ENCODE measurements at regions not wholly inside any gene's neighbourhood (a gene's known extent, or its start where the extent isn't known, plus 50 kb on each side); places are given as distances from the start of the nearest gene placed in this dataset.

DNA sequence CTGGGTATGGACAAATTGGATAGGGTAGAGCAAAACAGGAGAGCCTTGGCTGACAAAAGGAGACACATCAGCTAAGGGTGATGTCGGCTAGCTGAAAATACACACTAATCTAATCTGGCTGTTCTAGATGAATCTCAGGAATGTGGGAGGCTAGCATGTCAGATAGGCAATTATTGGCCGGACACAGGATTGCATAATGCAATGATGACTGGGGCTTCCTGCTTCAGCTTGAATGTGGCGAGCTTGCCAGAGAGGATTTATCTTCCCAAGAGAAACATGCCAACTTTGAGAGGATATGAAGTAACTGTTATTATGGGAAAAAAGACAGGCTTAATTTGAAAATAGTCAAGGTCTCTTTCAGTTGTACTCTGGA, 102.4 kb downstream of the TRIB2 start:
- dilution Hi-C loops (cut with MboI; ENCODE audit: extremely low pct_ligation_motif_present, low sequenced_read_pairs) = no loop called here
- Histone ChIP-seq H3K4me2 (ENCODE audit: control insufficient read depth, extremely low read depth, insufficient read depth, low read depth, low read length) (peak overlapping the region; percentile 5), H3K4me3 (ENCODE audit: control insufficient read depth in 2 of 3, extremely low read depth in 1 of 3, insufficient read depth in 2 of 3, low read depth in 1 of 3, low read length in 3 of 3) (no peak overlapping the region), H3K27ac (ENCODE audit: control insufficient read depth, insufficient read depth, low read length) (peak overlapping the region; percentile 11), H3K4me1 (ENCODE audit: control insufficient read depth, extremely low read depth, insufficient read depth, low read length) (peaks cover 25% of the 10 kb centered on the region), H2AFZ (ENCODE audit: control insufficient read depth, low read length) (peak overlapping the region; percentile 44), H4K20me1 (ENCODE audit: control insufficient read depth, extremely low read depth, insufficient read depth, low read length) (no peaks in the 10 kb centered on the region), H3K9me1 (ENCODE audit: control insufficient read depth, extremely low read depth, insufficient read depth, low read length) (no peaks in the 10 kb centered on the region), H3K9ac (ENCODE audit: control insufficient read depth, extremely low read depth, insufficient read depth, low read length) (no peak overlapping the region), H3K9me3 (ENCODE audit: control insufficient read depth, low read depth, low read length) (no peaks in the 10 kb centered on the region), H3K79me2 (ENCODE audit: control insufficient read depth, insufficient read depth, low read length) (no peaks in the 10 kb centered on the region), H3K36me3 (ENCODE audit: control insufficient read depth in 2 of 2, extremely low read depth in 1 of 2, insufficient read depth in 2 of 2, low read length in 2 of 2) (no peaks in the 10 kb centered on the region), H3K27me3 (ENCODE audit: control insufficient read depth, extremely low read depth, insufficient read depth, low read length) (no peaks in the 10 kb centered on the region)
- no peak for TF ChIP-seq EZH2 (IDR thresholded peaks at IDR 0.05; ENCODE audit: low read length)
- TF ChIP-seq, protein P1, sequence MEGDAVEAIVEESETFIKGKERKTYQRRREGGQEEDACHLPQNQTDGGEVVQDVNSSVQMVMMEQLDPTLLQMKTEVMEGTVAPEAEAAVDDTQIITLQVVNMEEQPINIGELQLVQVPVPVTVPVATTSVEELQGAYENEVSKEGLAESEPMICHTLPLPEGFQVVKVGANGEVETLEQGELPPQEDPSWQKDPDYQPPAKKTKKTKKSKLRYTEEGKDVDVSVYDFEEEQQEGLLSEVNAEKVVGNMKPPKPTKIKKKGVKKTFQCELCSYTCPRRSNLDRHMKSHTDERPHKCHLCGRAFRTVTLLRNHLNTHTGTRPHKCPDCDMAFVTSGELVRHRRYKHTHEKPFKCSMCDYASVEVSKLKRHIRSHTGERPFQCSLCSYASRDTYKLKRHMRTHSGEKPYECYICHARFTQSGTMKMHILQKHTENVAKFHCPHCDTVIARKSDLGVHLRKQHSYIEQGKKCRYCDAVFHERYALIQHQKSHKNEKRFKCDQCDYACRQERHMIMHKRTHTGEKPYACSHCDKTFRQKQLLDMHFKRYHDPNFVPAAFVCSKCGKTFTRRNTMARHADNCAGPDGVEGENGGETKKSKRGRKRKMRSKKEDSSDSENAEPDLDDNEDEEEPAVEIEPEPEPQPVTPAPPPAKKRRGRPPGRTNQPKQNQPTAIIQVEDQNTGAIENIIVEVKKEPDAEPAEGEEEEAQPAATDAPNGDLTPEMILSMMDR (optimal IDR thresholded peaks at IDR 0.05 in 1 of 3, IDR thresholded peaks at IDR 0.05 in 1 of 3, conservative IDR thresholded peaks at IDR 0.05 in 1 of 3; ENCODE audit: extremely low read depth in 1 of 3, insufficient read depth in 2 of 3, low read length in 3 of 3) = no peak
- FAIRE-seq (peak; percentile 98), DNase-seq (ENCODE audit: low read depth, low spot score) (peak; percentile 54)

DNA sequence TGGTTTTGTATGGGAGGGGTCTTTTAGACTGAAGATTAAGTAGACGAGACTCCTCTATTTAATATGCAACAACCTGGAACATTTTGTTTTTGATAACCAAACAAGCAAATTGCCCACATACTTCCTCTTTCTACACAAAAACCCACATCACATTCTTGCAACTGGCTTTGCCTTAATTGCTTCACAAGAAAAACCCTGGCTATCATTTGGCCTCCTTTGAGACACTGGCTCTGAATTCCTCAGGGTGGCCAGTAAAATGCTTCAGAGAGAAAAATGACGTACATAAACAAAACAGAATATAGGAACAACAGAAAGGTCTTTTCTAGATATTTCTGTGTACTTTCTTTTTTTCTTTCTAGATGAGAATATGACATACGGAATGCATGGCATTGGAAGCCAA, 103.0 kb downstream of the TRIB2 start:
- Histone ChIP-seq H3K9me1 (ENCODE audit: control insufficient read depth, extremely low read depth, insufficient read depth, low read length) (no peaks in the 10 kb centered on the region), H3K27me3 (ENCODE audit: control insufficient read depth, extremely low read depth, insufficient read depth, low read length) (no peaks in the 10 kb centered on the region), H3K27ac (ENCODE audit: control insufficient read depth, insufficient read depth, low read length) (no peak overlapping the region), H3K9ac (ENCODE audit: control insufficient read depth, extremely low read depth, insufficient read depth, low read length) (no peak overlapping the region), H3K4me1 (ENCODE audit: control insufficient read depth, extremely low read depth, insufficient read depth, low read length) (peaks cover 25% of the 10 kb centered on the region), H3K79me2 (ENCODE audit: control insufficient read depth, insufficient read depth, low read length) (no peaks in the 10 kb centered on the region), H4K20me1 (ENCODE audit: control insufficient read depth, extremely low read depth, insufficient read depth, low read length) (no peaks in the 10 kb centered on the region), H3K4me3 (ENCODE audit: control insufficient read depth in 2 of 3, extremely low read depth in 1 of 3, insufficient read depth in 2 of 3, low read depth in 1 of 3, low read length in 3 of 3) (no peak overlapping the region), H3K9me3 (ENCODE audit: control insufficient read depth, low read depth, low read length) (no peaks in the 10 kb centered on the region), H3K36me3 (ENCODE audit: control insufficient read depth in 2 of 2, extremely low read depth in 1 of 2, insufficient read depth in 2 of 2, low read length in 2 of 2) (no peaks in the 10 kb centered on the region), H3K4me2 (ENCODE audit: control insufficient read depth, extremely low read depth, insufficient read depth, low read depth, low read length) (no peak overlapping the region), H2AFZ (ENCODE audit: control insufficient read depth, low read length) (no peak overlapping the region)
- dilution Hi-C loops (cut with MboI; ENCODE audit: extremely low pct_ligation_motif_present, low sequenced_read_pairs) = no loop called here
- FAIRE-seq (no peak), DNase-seq (ENCODE audit: low read depth, low spot score) (no peak)
- TF ChIP-seq, protein P1 (optimal IDR thresholded peaks at IDR 0.05 in 1 of 3, IDR thresholded peaks at IDR 0.05 in 1 of 3, conservative IDR thresholded peaks at IDR 0.05 in 1 of 3; ENCODE audit: extremely low read depth in 1 of 3, insufficient read depth in 2 of 3, low read length in 3 of 3) = no peak
- TF ChIP-seq EZH2 (IDR thresholded peaks at IDR 0.05; ENCODE audit: low read length) = no peak
